ENCODE measurements at regions not wholly inside any gene's neighbourhood (a gene's known extent, or its start where the extent isn't known, plus 50 kb on each side); places are given as distances from the start of the nearest gene placed in this dataset.

DNA sequence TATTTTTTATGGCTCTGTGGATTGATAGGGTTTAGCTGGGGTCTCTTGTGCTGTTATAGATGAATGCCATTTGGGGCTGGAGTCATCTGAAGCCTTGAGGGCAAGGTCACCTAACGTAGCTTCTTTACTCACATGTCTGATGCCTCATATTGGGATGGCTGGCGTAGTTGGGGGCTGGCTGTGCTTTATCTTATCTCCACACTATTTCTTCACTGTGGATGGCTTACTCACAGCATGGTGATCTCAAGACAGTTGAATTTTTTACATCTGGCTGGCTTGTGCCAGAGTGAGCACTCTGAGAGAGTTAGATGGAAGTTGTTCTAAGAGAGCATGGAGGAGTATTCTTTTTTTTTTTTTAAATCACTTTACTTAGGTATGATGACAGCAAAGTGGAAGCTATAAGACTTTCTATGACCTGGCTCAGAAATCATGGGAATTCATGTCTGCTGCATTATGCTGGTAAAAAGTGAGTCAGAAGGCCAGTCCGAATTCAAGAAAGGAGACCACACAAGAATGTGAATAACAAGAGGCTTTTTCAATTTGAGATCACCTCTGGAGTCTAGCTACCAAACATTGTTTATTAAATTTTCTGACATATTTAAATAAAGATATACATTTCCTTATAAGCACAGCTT, 252.4 kb upstream of the TPK1 start:
- Histone ChIP-seq H3K27me3 (ENCODE audit: control insufficient read depth in 3 of 3, insufficient read depth in 3 of 3, low read length in 3 of 3) (no peaks in the 10 kb centered on the region), H3K27ac (ENCODE audit: low read depth in 1 of 3, low read length in 2 of 3) (no peak overlapping the region), H3K4me1 (ENCODE audit: control insufficient read depth in 3 of 3, insufficient read depth in 2 of 3, low read depth in 1 of 3, low read length in 2 of 3) (no peaks in the 10 kb centered on the region), H3K36me3 (ENCODE audit: control insufficient read depth in 3 of 3, insufficient read depth in 2 of 3, low read depth in 1 of 3, low read length in 3 of 3) (no peaks in the 10 kb centered on the region), H3K4me3 (ENCODE audit: low read depth in 1 of 3, low read length in 3 of 3) (no peak overlapping the region), H3K9me3 (ENCODE audit: control insufficient read depth in 2 of 2, insufficient read depth in 1 of 2, low read depth in 1 of 2, low read length in 1 of 2) (peaks cover 0 to 5% of the 10 kb centered on the region in 2 donors)
- DNase-seq (no peak), FAIRE-seq (no peak)
- 55 to 67% (median 60%) methylated on average over 3 of the region's 3 CpGs for WGBS, 3 donors

- WGBS, 3 donors, result 70 to 83% (median 71%) methylated on average over 6 of the region's 6 CpGs
- FAIRE-seq (no peak), DNase-seq (no peak)
- Histone ChIP-seq H3K9me3 (ENCODE audit: control insufficient read depth in 2 of 2, insufficient read depth in 1 of 2, low read depth in 1 of 2, low read length in 1 of 2) (peaks cover 0 to 5% of the 10 kb centered on the region in 2 donors), H3K4me1 (ENCODE audit: control insufficient read depth in 3 of 3, insufficient read depth in 2 of 3, low read depth in 1 of 3, low read length in 2 of 3) (no peaks in the 10 kb centered on the region), H3K4me3 (ENCODE audit: low read depth in 1 of 3, low read length in 3 of 3) (no peak overlapping the region), H3K27ac (ENCODE audit: low read depth in 1 of 3, low read length in 2 of 3) (no peak overlapping the region), H3K36me3 (ENCODE audit: control insufficient read depth in 3 of 3, insufficient read depth in 2 of 3, low read depth in 1 of 3, low read length in 3 of 3) (no peaks in the 10 kb centered on the region), H3K27me3 (ENCODE audit: control insufficient read depth in 3 of 3, insufficient read depth in 3 of 3, low read length in 3 of 3) (no peaks in the 10 kb centered on the region)
Measured at GRCh38 chr7:145082366-145083161, 246.7 kb upstream of the TPK1 start.

DNA sequence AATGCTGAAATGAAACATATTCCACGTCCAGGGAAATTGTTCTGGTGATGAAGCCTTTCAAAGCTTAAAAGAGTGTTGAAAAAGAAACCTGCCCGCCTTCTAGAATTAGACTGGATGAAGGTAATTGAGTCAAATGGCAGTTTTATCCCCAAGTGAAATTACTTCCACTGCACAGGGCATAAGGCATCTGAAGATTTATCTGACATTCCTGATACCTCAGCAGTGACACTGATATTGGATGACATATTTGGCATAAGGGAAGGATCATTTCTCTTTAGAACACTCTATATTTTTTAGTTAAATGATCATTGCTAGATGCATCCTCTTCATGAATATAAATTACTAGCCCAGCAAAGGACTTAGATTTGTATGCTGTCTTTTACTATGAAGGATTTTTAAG, 229.6 kb upstream of the TPK1 start:
- Histone ChIP-seq H3K27ac (ENCODE audit: low read depth in 1 of 3, low read length in 2 of 3) (no peak overlapping the region), H3K4me1 (ENCODE audit: control insufficient read depth in 3 of 3, insufficient read depth in 2 of 3, low read depth in 1 of 3, low read length in 2 of 3) (no peaks in the 10 kb centered on the region), H3K27me3 (ENCODE audit: control insufficient read depth in 3 of 3, insufficient read depth in 3 of 3, low read length in 3 of 3) (no peaks in the 10 kb centered on the region), H3K4me3 (ENCODE audit: low read depth in 1 of 3, low read length in 3 of 3) (no peak overlapping the region), H3K9me3 (ENCODE audit: control insufficient read depth in 2 of 2, insufficient read depth in 1 of 2, low read depth in 1 of 2, low read length in 1 of 2) (no peaks in the 10 kb centered on the region), H3K36me3 (ENCODE audit: control insufficient read depth in 3 of 3, insufficient read depth in 2 of 3, low read depth in 1 of 3, low read length in 3 of 3) (no peaks in the 10 kb centered on the region)
- 51 to 62% (median 59%) methylated on average over 2 of the region's 2 CpGs for WGBS, 3 donors
- no peak for DNase-seq
- FAIRE-seq, result no peak

- Histone ChIP-seq H3K4me1 (ENCODE audit: control insufficient read depth in 3 of 3, insufficient read depth in 2 of 3, low read depth in 1 of 3, low read length in 2 of 3) (no peaks in the 10 kb centered on the region), H3K9me3 (ENCODE audit: control insufficient read depth in 2 of 2, insufficient read depth in 1 of 2, low read depth in 1 of 2, low read length in 1 of 2) (no peaks in the 10 kb centered on the region), H3K27ac (ENCODE audit: low read depth in 1 of 3, low read length in 2 of 3) (no peak overlapping the region), H3K27me3 (ENCODE audit: control insufficient read depth in 3 of 3, insufficient read depth in 3 of 3, low read length in 3 of 3) (no peaks in the 10 kb centered on the region), H3K4me3 (ENCODE audit: low read depth in 1 of 3, low read length in 3 of 3) (no peak overlapping the region), H3K36me3 (ENCODE audit: control insufficient read depth in 3 of 3, insufficient read depth in 2 of 3, low read depth in 1 of 3, low read length in 3 of 3) (no peaks in the 10 kb centered on the region)
- FAIRE-seq (no peak), DNase-seq (no peak)
- WGBS, 3 donors, result 42 to 61% (median 46%) methylated on average over 4 of the region's 4 CpGs
Measured at GRCh38 chr7:145064114-145064513, 228.3 kb upstream of the TPK1 start.

GRCh38 chr7:145053781-145054180, 217.9 kb upstream of the TPK1 start:
- no peaks in the 10 kb centered on the region for H3K4me1 ChIP-seq (ENCODE audit: control insufficient read depth in 3 of 3, insufficient read depth in 2 of 3, low read depth in 1 of 3, low read length in 2 of 3)
- no peak for FAIRE-seq
- DNase-seq, result no peak
- no peak overlapping the region for H3K4me3 ChIP-seq (ENCODE audit: low read depth in 1 of 3, low read length in 3 of 3)
- no peaks in the 10 kb centered on the region for H3K36me3 ChIP-seq (ENCODE audit: control insufficient read depth in 3 of 3, insufficient read depth in 2 of 3, low read depth in 1 of 3, low read length in 3 of 3)
- no peak overlapping the region for H3K27ac ChIP-seq (ENCODE audit: low read depth in 1 of 3, low read length in 2 of 3)
- peaks cover 0 to 3% (median 0%) of the 10 kb centered on the region in 3 donors for H3K27me3 ChIP-seq (ENCODE audit: control insufficient read depth in 3 of 3, insufficient read depth in 3 of 3, low read length in 3 of 3)
- peaks cover 0 to 6% of the 10 kb centered on the region in 2 donors for H3K9me3 ChIP-seq (ENCODE audit: control insufficient read depth in 2 of 2, insufficient read depth in 1 of 2, low read depth in 1 of 2, low read length in 1 of 2)
- 71 to 87% (median 79%) methylated on average over 5 of the region's 5 CpGs for WGBS, 3 donors

DNA sequence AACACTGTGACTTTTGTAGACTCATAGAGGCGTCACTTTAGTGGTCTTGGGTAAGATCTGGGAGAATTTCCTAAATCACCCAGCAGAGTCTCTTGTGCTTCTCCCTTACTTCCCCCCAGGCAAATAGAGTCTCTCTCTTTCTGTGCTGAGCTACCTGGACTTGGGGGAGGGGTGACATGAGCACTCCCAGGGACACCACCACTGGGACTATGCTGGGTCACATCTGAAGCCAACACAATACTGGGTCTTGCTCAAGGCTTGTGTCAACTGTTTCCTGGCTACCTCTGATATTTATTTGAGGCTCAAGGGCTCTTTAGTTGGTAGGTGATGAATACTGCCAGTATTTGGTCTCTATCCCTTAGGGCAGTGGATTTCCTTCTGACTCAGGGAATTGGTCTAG, 214.6 kb upstream of the TPK1 start:
- no peak overlapping the region for H3K27ac ChIP-seq (ENCODE audit: low read depth in 1 of 3, low read length in 2 of 3)
- no peak overlapping the region for H3K4me3 ChIP-seq (ENCODE audit: low read depth in 1 of 3, low read length in 3 of 3)
- 86 to 89% (median 89%) methylated on average over 1 of the region's 1 CpG for WGBS, 3 donors
- no peaks in the 10 kb centered on the region for H3K4me1 ChIP-seq (ENCODE audit: control insufficient read depth in 3 of 3, insufficient read depth in 2 of 3, low read depth in 1 of 3, low read length in 2 of 3)
- peaks cover 0 to 6% of the 10 kb centered on the region in 2 donors for H3K9me3 ChIP-seq (ENCODE audit: control insufficient read depth in 2 of 2, insufficient read depth in 1 of 2, low read depth in 1 of 2, low read length in 1 of 2)
- no peaks in the 10 kb centered on the region for H3K36me3 ChIP-seq (ENCODE audit: control insufficient read depth in 3 of 3, insufficient read depth in 2 of 3, low read depth in 1 of 3, low read length in 3 of 3)
- H3K27me3 ChIP-seq (ENCODE audit: control insufficient read depth in 3 of 3, insufficient read depth in 3 of 3, low read length in 3 of 3), result peaks cover 0 to 3% (median 0%) of the 10 kb centered on the region in 3 donors
- DNase-seq (no peak), FAIRE-seq (no peak)

GRCh38 chr7:145036604-145037405, 201.0 kb upstream of the TPK1 start:
- H3K27me3 ChIP-seq (ENCODE audit: control insufficient read depth in 3 of 3, insufficient read depth in 3 of 3, low read length in 3 of 3), result no peaks in the 10 kb centered on the region
- H3K4me1 ChIP-seq (ENCODE audit: control insufficient read depth in 3 of 3, insufficient read depth in 2 of 3, low read depth in 1 of 3, low read length in 2 of 3), result no peaks in the 10 kb centered on the region
- no peaks in the 10 kb centered on the region for H3K36me3 ChIP-seq (ENCODE audit: control insufficient read depth in 3 of 3, insufficient read depth in 2 of 3, low read depth in 1 of 3, low read length in 3 of 3)
- WGBS, 3 donors, result 6 to 17% (median 13%) methylated on average over 5 of the region's 5 CpGs
- FAIRE-seq (no peak), DNase-seq (peak; percentile 41 to 42)
- no peak overlapping the region for H3K4me3 ChIP-seq (ENCODE audit: low read depth in 1 of 3, low read length in 3 of 3)
- H3K9me3 ChIP-seq (ENCODE audit: control insufficient read depth in 2 of 2, insufficient read depth in 1 of 2, low read depth in 1 of 2, low read length in 1 of 2), result peaks cover 0 to 4% of the 10 kb centered on the region in 2 donors
- no peak overlapping the region for H3K27ac ChIP-seq (ENCODE audit: low read depth in 1 of 3, low read length in 2 of 3)

GRCh38 chr7:145031162-145031561, 195.3 kb upstream of the TPK1 start:
- no peak for DNase-seq
- H3K9me3 ChIP-seq (ENCODE audit: control insufficient read depth in 2 of 2, insufficient read depth in 1 of 2, low read depth in 1 of 2, low read length in 1 of 2), result peaks cover 0 to 4% of the 10 kb centered on the region in 2 donors
- 60 to 64% (median 62%) methylated on average over 5 of the region's 5 CpGs for WGBS, 3 donors
- no peaks in the 10 kb centered on the region for H3K4me1 ChIP-seq (ENCODE audit: control insufficient read depth in 3 of 3, insufficient read depth in 2 of 3, low read depth in 1 of 3, low read length in 2 of 3)
- no peaks in the 10 kb centered on the region for H3K27me3 ChIP-seq (ENCODE audit: control insufficient read depth in 3 of 3, insufficient read depth in 3 of 3, low read length in 3 of 3)
- no peaks in the 10 kb centered on the region for H3K36me3 ChIP-seq (ENCODE audit: control insufficient read depth in 3 of 3, insufficient read depth in 2 of 3, low read depth in 1 of 3, low read length in 3 of 3)
- H3K4me3 ChIP-seq (ENCODE audit: low read depth in 1 of 3, low read length in 3 of 3), result no peak overlapping the region
- no peak for FAIRE-seq
- no peak overlapping the region for H3K27ac ChIP-seq (ENCODE audit: low read depth in 1 of 3, low read length in 2 of 3)

Measured in small intestine (tissue), 7 donors.